GM19025 (cell line): ENCODE measurements at regions not wholly inside any gene's neighbourhood (a gene's known extent, or its start where the extent isn't known, plus 50 kb on each side); places are given as distances from the start of the nearest gene placed in this dataset.

ENCODE experiments used
- ATAC-seq: cut with Tn5 transposase; IDR thresholded peaks from one replicate; pipeline ENCODE4 v1.9.1; 2021; ENCODE audit warnings: mild to moderate bottlenecking, low read depth, moderate library complexity; ENCODE audit not compliant: unreplicated experiment

GRCh38 chr11:115712296-115712695 is 208.1 kb upstream of the CADM1 start:
- no peak for ATAC-seq

GRCh38 chr11:115710980-115711379 is 206.8 kb upstream of the CADM1 start:
- no peak for ATAC-seq

GRCh38 chr11:115710426-115710825 is 206.2 kb upstream of the CADM1 start:
- ATAC-seq: no peak

- no peak for ATAC-seq
These were observed 205.1 kb upstream of the CADM1 start for GRCh38 chr11:115709297-115709696.

- no peak for ATAC-seq
These were observed 203.1 kb upstream of the CADM1 start for GRCh38 chr11:115707180-115707905.

GRCh38 chr11:115706626-115707135 is 202.5 kb upstream of the CADM1 start:
- ATAC-seq: no peak

GRCh38 chr11:115705200-115705599 is 201.0 kb upstream of the CADM1 start:
- no peak for ATAC-seq

- no peak for ATAC-seq
These were observed 197.0 kb upstream of the CADM1 start for GRCh38 chr11:115700981-115701875.

- no peak for ATAC-seq
These were observed 196.3 kb upstream of the CADM1 start for GRCh38 chr11:115700496-115700895.

- no peak for ATAC-seq
These were observed 195.5 kb upstream of the CADM1 start for GRCh38 chr11:115699733-115700132.

GRCh38 chr11:115699326-115699725 is 195.1 kb upstream of the CADM1 start:
- ATAC-seq: no peak

GRCh38 chr11:115698243-115698642 is 194.0 kb upstream of the CADM1 start:
- ATAC-seq: no peak

GRCh38 chr11:115696563-115696962 is 192.3 kb upstream of the CADM1 start:
- no peak for ATAC-seq

GRCh38 chr11:115695677-115696364 is 191.6 kb upstream of the CADM1 start:
- no peak for ATAC-seq

GRCh38 chr11:115693002-115693401 is 188.8 kb upstream of the CADM1 start:
- ATAC-seq: no peak

- ATAC-seq: no peak
These were observed 186.8 kb upstream of the CADM1 start for GRCh38 chr11:115691030-115691429.

GRCh38 chr11:115687934-115688333 is 183.7 kb upstream of the CADM1 start:
- ATAC-seq: no peak

- ATAC-seq: no peak
These were observed 180.5 kb upstream of the CADM1 start for GRCh38 chr11:115684699-115685098.

- no peak for ATAC-seq
These were observed 179.9 kb upstream of the CADM1 start for GRCh38 chr11:115684135-115684534.

- no peak for ATAC-seq
These were observed 178.7 kb upstream of the CADM1 start for GRCh38 chr11:115682888-115683287.

- ATAC-seq: no peak
These were observed 177.9 kb upstream of the CADM1 start for GRCh38 chr11:115682101-115682500.
